Fibroblast of peridontal ligament (primary cell): ENCODE measurements at regions not wholly inside any gene's neighbourhood (a gene's known extent, or its start where the extent isn't known, plus 50 kb on each side); places are given as distances from the start of the nearest gene placed in this dataset.

ENCODE experiments used
- DNase-seq: peaks from one replicate; pipeline ENCODE4 v3.0.0-alpha.2; 2010; ENCODE audit errors: extremely low read depth

DNA sequence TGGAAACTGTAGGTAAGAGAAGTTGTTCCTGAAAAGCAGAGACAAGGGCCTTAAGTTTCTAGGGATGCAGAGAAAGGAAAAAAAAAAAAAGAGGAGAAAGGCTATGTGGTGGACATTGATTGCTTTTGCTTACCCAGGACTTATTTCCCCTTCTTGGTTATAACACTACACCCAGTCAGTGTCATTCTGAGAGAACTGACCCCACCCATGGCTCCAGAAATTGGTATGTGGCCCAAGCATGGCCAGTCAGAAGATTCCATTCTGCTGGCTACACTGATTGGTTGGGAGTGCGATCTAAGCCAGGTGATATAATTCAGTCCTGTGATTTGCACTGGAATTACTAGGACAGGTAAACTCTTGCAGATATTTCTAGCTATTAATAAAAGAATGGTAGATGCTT, 62.2 kb upstream of the EXOC4 start:
- no peak for DNase-seq

GRCh38 chr7:133191787-133192186, 61.1 kb upstream of the EXOC4 start:
- no peak for DNase-seq

DNA sequence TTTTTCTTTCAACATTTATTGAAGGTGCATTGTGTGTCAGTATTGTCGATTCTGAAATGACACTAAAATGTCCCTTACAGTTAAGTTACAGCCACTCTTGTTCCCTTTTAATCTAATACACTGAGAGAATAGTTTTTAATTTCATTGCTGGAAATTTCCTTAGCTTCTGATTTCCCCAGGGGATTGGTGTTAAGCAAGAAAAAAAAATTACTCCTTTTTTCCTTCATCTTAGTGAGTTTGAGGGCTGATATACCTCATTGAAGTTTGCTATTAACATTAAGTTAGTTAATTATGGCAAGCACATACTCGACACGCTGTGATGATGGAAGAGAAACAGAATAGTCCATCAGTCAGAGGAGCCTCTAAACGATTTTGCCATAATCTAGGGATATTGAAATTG, 57.0 kb upstream of the EXOC4 start:
- DNase-seq: no peak

DNA sequence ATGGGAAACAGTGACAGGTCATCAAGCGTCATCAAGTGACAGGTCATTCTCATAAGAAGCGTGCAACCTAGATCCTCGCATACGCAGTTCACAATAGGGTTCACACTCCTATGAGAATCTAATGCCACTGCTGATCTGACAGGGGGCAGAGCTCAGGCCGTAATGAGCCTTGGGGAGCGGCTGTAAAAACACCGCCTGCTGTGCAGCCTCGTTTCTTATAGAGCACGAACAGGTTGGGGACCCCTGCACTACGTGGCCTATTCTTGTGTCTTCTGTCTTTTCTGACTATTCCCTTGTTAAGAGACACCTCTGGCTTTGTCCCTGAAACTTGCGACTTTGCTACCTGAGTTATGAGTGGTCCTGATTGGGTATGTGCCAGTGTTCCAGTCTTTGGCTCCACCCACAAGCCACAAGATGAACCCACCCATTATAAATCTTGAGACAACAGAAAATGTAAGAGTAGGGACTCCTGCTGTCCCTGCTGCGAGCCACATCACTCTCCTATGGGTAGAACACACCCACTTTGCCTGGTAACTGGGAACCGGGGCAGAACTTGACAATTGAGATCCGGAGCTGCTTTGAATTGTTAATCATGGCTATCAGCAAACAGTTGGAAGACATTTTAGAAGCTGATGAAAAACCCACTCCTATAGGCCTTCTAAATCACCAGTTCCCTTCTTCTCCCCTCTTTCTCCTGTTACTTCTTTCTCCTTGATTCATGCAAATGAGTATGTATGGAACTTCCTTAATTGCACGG, 55.8 kb upstream of the EXOC4 start:
- no peak for DNase-seq

DNA sequence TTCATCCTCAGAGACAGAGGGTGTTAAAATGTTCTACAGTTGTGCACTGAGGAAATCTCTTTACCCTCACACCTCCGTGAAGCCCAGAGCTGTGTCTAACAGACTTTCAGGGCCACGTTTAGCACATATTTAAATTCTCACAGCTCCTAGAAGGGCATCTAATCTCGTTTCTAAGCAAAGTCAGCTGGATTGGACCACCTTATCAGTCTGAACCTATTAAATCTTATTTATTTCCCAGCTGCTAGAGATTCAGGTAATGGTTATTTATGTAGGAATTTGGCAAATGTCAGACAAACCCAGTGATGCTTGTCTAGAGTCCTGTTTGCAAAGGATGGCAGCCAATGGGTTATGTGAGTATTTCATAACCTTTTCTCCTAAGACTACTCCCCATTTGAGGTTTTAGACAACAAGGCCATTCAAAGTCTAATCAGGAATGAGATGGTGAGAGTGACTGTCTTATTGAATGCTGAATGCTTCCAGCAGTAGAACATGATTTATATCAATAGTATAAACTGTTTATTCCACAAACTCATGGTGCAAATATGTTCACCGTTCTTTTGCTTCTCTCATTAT, 54.8 kb upstream of the EXOC4 start:
- DNase-seq: no peak

DNA sequence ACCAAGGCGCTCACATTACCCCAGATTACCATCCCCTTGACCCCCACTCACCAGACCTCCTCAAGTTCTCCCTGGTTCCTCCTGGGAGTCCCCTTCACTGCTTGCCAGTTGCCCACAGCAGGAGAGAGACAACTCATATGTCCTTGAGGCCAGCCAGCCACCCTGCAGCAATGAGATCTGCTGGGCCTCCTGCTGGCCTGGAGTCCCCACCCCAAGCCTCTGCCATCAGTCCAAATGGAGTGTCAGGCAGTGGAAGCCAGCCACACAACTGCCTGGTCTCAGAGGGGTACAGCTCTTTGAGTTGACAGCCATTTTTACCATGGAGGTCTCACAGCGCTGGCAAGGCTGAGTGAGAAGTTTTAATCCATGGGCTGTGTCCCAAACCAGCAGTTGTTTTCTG, 53.0 kb upstream of the EXOC4 start:
- DNase-seq: no peak

DNA sequence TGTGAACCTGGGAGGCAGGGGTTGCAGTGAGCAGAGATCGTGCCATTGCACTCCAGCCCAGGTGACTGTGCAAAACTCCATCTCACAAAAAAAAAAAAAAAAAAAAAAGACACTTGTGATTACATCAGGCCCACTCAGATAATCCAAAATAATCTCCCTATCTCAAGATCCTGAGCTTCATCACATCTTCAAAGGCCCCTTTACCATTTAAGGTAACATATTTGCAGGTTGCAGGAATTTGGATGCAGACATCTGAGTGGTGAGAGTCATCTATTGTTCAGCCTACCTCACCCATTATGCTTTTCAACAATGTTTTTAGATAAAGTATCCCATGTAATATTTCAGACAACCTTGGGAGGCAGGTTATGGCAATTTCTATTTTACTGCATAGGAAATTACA, 51.4 kb upstream of the EXOC4 start:
- no peak for DNase-seq

- DNase-seq: no peak
Observed at GRCh38 chr7:133202942-133203341, 49.9 kb upstream of the EXOC4 start.
